ENCODE measurements at regions not wholly inside any gene's neighbourhood (a gene's known extent, or its start where the extent isn't known, plus 50 kb on each side); places are given as distances from the start of the nearest gene placed in this dataset.

- H3K27ac ChIP-seq = no peak overlapping the region
- peaks cover 0 to 6% (median 0%) of the 10 kb centered on the region in 3 donors for H3K36me3 ChIP-seq
- DNase-seq = no peak
- TF ChIP-seq POLR2A (IDR thresholded peaks at IDR 0.05) (no peak), CTCF (IDR thresholded peaks at IDR 0.05) (no peak)
- no peaks in the 10 kb centered on the region for H3K4me1 ChIP-seq
- H3K4me3 ChIP-seq = no peak overlapping the region
- no peaks in the 10 kb centered on the region for H3K9me3 ChIP-seq
- no peaks in the 10 kb centered on the region for H3K27me3 ChIP-seq
These were observed 143.1 kb downstream of the SLC41A2 start for GRCh38 chr12:104814944-104815343.

Small RNA genes in the stretch of these regions (small RNA-seq; reads per million reads assigned to genes)
- 0 reads per million in 2 donors for gene RF00019

Data from Peyer's patch (tissue), 4 donors.